Trophoblast cell (in vitro differentiated cells and primary cell): ENCODE measurements at regions not wholly inside any gene's neighbourhood (a gene's known extent, or its start where the extent isn't known, plus 50 kb on each side); places are given as distances from the start of the nearest gene placed in this dataset.
A peak's percentile ranks its signal among the peaks of the same experiment; 100 is the strongest.

Source experiments
- DNase-seq, 2 donors: peaks; one replicate each; pipeline ENCODE4 v3.0.0-alpha.2; 2016
- H2AFZ ChIP-seq: 2 replicates; pipeline ENCODE4 v1.6.1; 2013; ENCODE audit warnings: low read length, moderate library complexity, mild to moderate bottlenecking; ENCODE audit not compliant: insufficient read depth, poor library complexity
- H2AK5ac ChIP-seq: 2 replicates; pipeline ENCODE4 v1.6.1; 2013; ENCODE audit warnings: mild to moderate bottlenecking, low read length
- H2BK120ac ChIP-seq: 2 replicates; pipeline ENCODE4 v1.6.1; 2013; ENCODE audit warnings: low read length, mild to moderate bottlenecking, moderate library complexity; ENCODE audit not compliant: insufficient read depth, poor library complexity
- H2BK12ac ChIP-seq: 2 replicates; pipeline ENCODE4 v1.6.1; 2013; ENCODE audit warnings: mild to moderate bottlenecking, low read length, moderate library complexity
- H2BK5ac ChIP-seq: 2 replicates; pipeline ENCODE4 v1.6.1; 2013; ENCODE audit warnings: low read length, low read depth, moderate library complexity, mild to moderate bottlenecking; ENCODE audit not compliant: poor library complexity
- H3K14ac ChIP-seq: 2 replicates; pipeline ENCODE4 v1.6.1; 2013; ENCODE audit warnings: mild to moderate bottlenecking, low read length
- H3K18ac ChIP-seq: 2 replicates; pipeline ENCODE4 v1.6.1; 2013; ENCODE audit warnings: mild to moderate bottlenecking, low read length
- H3K23ac ChIP-seq: 2 replicates; pipeline ENCODE4 v1.6.1; 2013; ENCODE audit warnings: low read length
- H3K27ac ChIP-seq: 2 replicates; pipeline ENCODE4 v1.5.1; 2013; ENCODE audit warnings: low read depth, mild to moderate bottlenecking, inconsistent platforms, low read length, moderate library complexity
- H3K27me3 ChIP-seq: 2 replicates; pipeline ENCODE4 v1.6.1; 2013; ENCODE audit warnings: inconsistent platforms, mild to moderate bottlenecking, low read length, moderate library complexity; ENCODE audit not compliant: insufficient read depth
- H3K36me3 ChIP-seq, 2 experiments: 1 replicate in 1 of 2; 2 replicates in 1 of 2; pipeline ENCODE4 v1.6.1; 2013; ENCODE audit warnings: low read length in 2 of 2, mild to moderate bottlenecking in 2 of 2, moderate library complexity in 1 of 2; ENCODE audit not compliant: insufficient read depth in 2 of 2, control insufficient read depth in 1 of 2
- H3K4ac ChIP-seq: 2 replicates; pipeline ENCODE4 v1.6.1; 2013; ENCODE audit warnings: low read depth, mild to moderate bottlenecking, low read length, moderate library complexity
- H3K4me1 ChIP-seq, 2 experiments: 1 replicate in 1 of 2; 2 replicates in 1 of 2; pipeline ENCODE4 v1.6.1; 2013; ENCODE audit warnings: low read length in 2 of 2, mild to moderate bottlenecking in 2 of 2, moderate library complexity in 1 of 2; ENCODE audit not compliant: insufficient read depth in 2 of 2, control insufficient read depth in 1 of 2
- H3K4me2 ChIP-seq: 2 replicates; pipeline ENCODE4 v1.6.1; 2013; ENCODE audit warnings: inconsistent platforms, mild to moderate bottlenecking, low read length, moderate library complexity
- H3K4me3 ChIP-seq: 2 replicates; pipeline ENCODE4 v1.5.1; 2013; ENCODE audit warnings: mild to moderate bottlenecking, low read depth, low read length, inconsistent platforms
- H3K79me1 ChIP-seq: one replicate; pipeline ENCODE4 v1.6.1; 2013; ENCODE audit warnings: low read length
- H3K79me2 ChIP-seq: 2 replicates; pipeline ENCODE4 v1.6.1; 2013; ENCODE audit warnings: low read length, mild to moderate bottlenecking; ENCODE audit not compliant: control insufficient read depth, insufficient read depth, poor library complexity
- H3K9ac ChIP-seq: 2 replicates; pipeline ENCODE4 v1.6.1; 2013; ENCODE audit warnings: mild to moderate bottlenecking, low read length
- H3K9me3 ChIP-seq: 2 replicates; pipeline ENCODE4 v1.6.1; 2013; ENCODE audit warnings: low read depth, mild to moderate bottlenecking, control low read depth, inconsistent platforms, low read length; ENCODE audit not compliant: insufficient read depth
- H4K12ac ChIP-seq: 2 replicates; pipeline ENCODE4 v1.6.1; 2013; ENCODE audit warnings: low read depth, mild to moderate bottlenecking, low read length, moderate library complexity
- H4K8ac ChIP-seq: 2 replicates; pipeline ENCODE4 v1.6.1; 2013; ENCODE audit warnings: low read depth, mild to moderate bottlenecking, low read length, moderate library complexity
- H4K91ac ChIP-seq: one replicate; pipeline ENCODE4 v1.6.1; 2013; ENCODE audit warnings: low read depth, mild to moderate bottlenecking, low read length, moderate library complexity
- WGBS: extraction: QIAGEN DNeasy Blood & Tissue Kit; methylation state at CpG from one replicate; pipeline ENCODE4 v1.1.7; 2013; ENCODE audit warnings: missing lambda C conversion rate; ENCODE audit not compliant: insufficient read length, insufficient coverage; ENCODE audit errors: extremely low coverage; 5-methylcytosine and 5-hydroxymethylcytosine counted together

GRCh38 chr11:111444040-111444439, 65.0 kb upstream of the POU2AF1 start:
- Histone ChIP-seq H3K9ac (no peak overlapping the region), H2BK120ac (no peak overlapping the region), H3K4me2 (no peak overlapping the region), H2AFZ (no peak overlapping the region), H4K12ac (no peak overlapping the region), H3K23ac (no peak overlapping the region), H4K91ac (no peak overlapping the region), H3K27ac (no peak overlapping the region), H3K4me1 (peaks cover 3 to 8% of the 10 kb centered on the region in 2 experiments), H4K8ac (no peak overlapping the region), H2BK12ac (no peak overlapping the region), H2AK5ac (no peak overlapping the region), H2BK5ac (no peak overlapping the region), H3K14ac (no peak overlapping the region), H3K4ac (no peak overlapping the region), H3K79me2 (no peaks in the 10 kb centered on the region), H3K18ac (no peak overlapping the region), H3K9me3 (no peaks in the 10 kb centered on the region), H3K4me3 (no peak overlapping the region), H3K27me3 (no peaks in the 10 kb centered on the region), H3K36me3 (no peaks in the 10 kb centered on the region), H3K79me1 (no peaks in the 10 kb centered on the region)
- DNase-seq, result no peak

GRCh38 chr11:111443640-111444039, 64.6 kb upstream of the POU2AF1 start:
- Histone ChIP-seq H2BK120ac (no peak overlapping the region), H4K8ac (no peak overlapping the region), H3K27ac (no peak overlapping the region), H2BK5ac (no peak overlapping the region), H2BK12ac (no peak overlapping the region), H3K36me3 (no peaks in the 10 kb centered on the region), H2AFZ (no peak overlapping the region), H3K4ac (no peak overlapping the region), H4K12ac (no peak overlapping the region), H3K9me3 (no peaks in the 10 kb centered on the region), H3K18ac (no peak overlapping the region), H3K14ac (no peak overlapping the region), H3K4me3 (no peak overlapping the region), H3K27me3 (no peaks in the 10 kb centered on the region), H3K9ac (no peak overlapping the region), H3K79me2 (no peaks in the 10 kb centered on the region), H3K79me1 (no peaks in the 10 kb centered on the region), H3K4me2 (no peak overlapping the region), H3K23ac (no peak overlapping the region), H4K91ac (no peak overlapping the region), H3K4me1 (peaks cover 3 to 8% of the 10 kb centered on the region in 2 experiments), H2AK5ac (no peak overlapping the region)
- no CpG with 5 or more reads among the region's 7 CpGs for WGBS
- no peak for DNase-seq

DNA sequence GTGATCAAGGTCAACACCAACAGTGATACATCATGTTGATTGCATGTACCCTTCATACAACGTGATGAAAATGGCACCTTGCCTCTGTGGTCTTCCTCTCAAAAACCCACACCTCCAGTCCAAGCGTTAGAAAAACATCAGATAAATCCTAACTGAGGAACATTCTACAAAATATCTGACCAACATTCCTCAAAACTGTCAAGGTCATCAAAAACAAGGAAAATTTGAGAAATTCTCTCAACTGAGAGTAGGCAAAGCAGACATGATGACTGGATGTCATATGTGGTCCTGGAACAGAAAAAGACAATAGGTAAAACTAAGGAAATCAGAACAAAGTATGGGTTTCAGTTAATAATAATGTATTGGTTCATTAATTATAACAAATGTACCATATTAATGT, 64.0 kb upstream of the POU2AF1 start:
- Histone ChIP-seq H2AK5ac (no peak overlapping the region), H3K9ac (no peak overlapping the region), H3K79me1 (no peaks in the 10 kb centered on the region), H3K18ac (no peak overlapping the region), H3K9me3 (no peaks in the 10 kb centered on the region), H3K4me1 (peaks cover 3 to 8% of the 10 kb centered on the region in 2 experiments), H3K79me2 (no peaks in the 10 kb centered on the region), H3K4me2 (no peak overlapping the region), H3K14ac (no peak overlapping the region), H2AFZ (no peak overlapping the region), H2BK120ac (no peak overlapping the region), H3K36me3 (no peaks in the 10 kb centered on the region), H4K91ac (no peak overlapping the region), H3K27ac (no peak overlapping the region), H3K27me3 (no peaks in the 10 kb centered on the region), H2BK12ac (no peak overlapping the region), H4K8ac (no peak overlapping the region), H3K4me3 (no peak overlapping the region), H3K23ac (no peak overlapping the region), H4K12ac (no peak overlapping the region), H2BK5ac (no peak overlapping the region), H3K4ac (no peak overlapping the region)
- no peak for DNase-seq
- no CpG with 5 or more reads among the region's 2 CpGs for WGBS

GRCh38 chr11:111441443-111441842, 62.4 kb upstream of the POU2AF1 start:
- Histone ChIP-seq H3K4me1 (peaks cover 3 to 13% of the 10 kb centered on the region in 2 experiments), H3K4me2 (no peak overlapping the region), H2AK5ac (no peak overlapping the region), H2BK12ac (no peak overlapping the region), H3K9ac (no peak overlapping the region), H3K4me3 (no peak overlapping the region), H2AFZ (no peak overlapping the region), H3K27me3 (no peaks in the 10 kb centered on the region), H3K14ac (no peak overlapping the region), H3K36me3 (no peaks in the 10 kb centered on the region), H3K4ac (no peak overlapping the region), H4K12ac (no peak overlapping the region), H4K91ac (no peak overlapping the region), H3K27ac (no peak overlapping the region), H2BK120ac (no peak overlapping the region), H3K23ac (no peak overlapping the region), H4K8ac (no peak overlapping the region), H2BK5ac (no peak overlapping the region), H3K18ac (no peak overlapping the region), H3K79me1 (no peaks in the 10 kb centered on the region), H3K9me3 (no peaks in the 10 kb centered on the region), H3K79me2 (no peaks in the 10 kb centered on the region)
- no CpG with 5 or more reads among the region's 8 CpGs for WGBS
- DNase-seq, result peak; percentile 25 to 38
